PC-9 (cell line): ENCODE measurements at regions not wholly inside any gene's neighbourhood (a gene's known extent, or its start where the extent isn't known, plus 50 kb on each side); places are given as distances from the start of the nearest gene placed in this dataset.

Experiments used
- BruUV-seq: library from RNA; stranded (reverse); fragments of 400-500 nt; replicated peaks from 2 replicates; lab custom pipeline; 2021; lab: Mats Ljungman, UMichigan
- CTCF ChIA-PET: fragments of 300-600 bp; sonication (Branson Sonifier 250); formaldehyde crosslinking; loops from one replicate; lab custom pipeline; 2022; ENCODE audit warnings: antibody characterized with exemption; lab: Charles Lee
- POLR2A ChIA-PET: fragments of 300-600 bp; sonication (Branson Sonifier 250); formaldehyde crosslinking; loops from one replicate; lab custom pipeline; 2022; ENCODE audit warnings: antibody characterized with exemption; ENCODE audit not compliant: unreplicated experiment; lab: Charles Lee
- DNase-seq, 2 experiments: peaks; one replicate each; pipeline versions ENCODE4 v3.0.0 to v3.0.0-alpha.2; 2015 to 2022; ENCODE audit warnings: mixed read lengths in 1 of 2
- H2AFZ ChIP-seq: fragments of 200-600 bp; sonication (generic); 2 replicates; pipeline ENCODE4 v1.8.1; 2017; ENCODE audit warnings: antibody characterized with exemption
- H3F3A ChIP-seq: fragments of 200-600 bp; sonication (generic); 2 replicates; pipeline ENCODE4 v1.8.1; 2017; ENCODE audit warnings: antibody characterized with exemption, mild to moderate bottlenecking, low read depth; ENCODE audit not compliant: insufficient read depth
- H3K27ac ChIP-seq: fragments of 200-600 bp; sonication (generic); 2 replicates; pipeline ENCODE4 v1.6.1; 2016; ENCODE audit warnings: mixed run types
- H3K27me3 ChIP-seq: fragments of 200-600 bp; sonication (generic); 2 replicates; pipeline ENCODE4 v1.6.1; 2016; ENCODE audit warnings: low read depth, mixed run types; ENCODE audit not compliant: insufficient read depth
- H3K36me3 ChIP-seq: fragments of 200-600 bp; sonication (generic); 2 replicates; pipeline ENCODE4 v1.6.1; 2016; ENCODE audit warnings: low read depth, mixed run types
- H3K4me1 ChIP-seq: fragments of 200-600 bp; sonication (generic); replicated peaks from 2 replicates; pipeline ENCODE4 v1.6.1; 2016; ENCODE audit warnings: mixed run types; ENCODE audit not compliant: insufficient read depth
- H3K4me2 ChIP-seq: fragments of 200-600 bp; sonication (generic); 2 replicates; pipeline ENCODE4 v1.6.1; 2017; ENCODE audit warnings: mixed run types
- H3K4me3 ChIP-seq: fragments of 200-600 bp; sonication (generic); 2 replicates; pipeline ENCODE4 v1.6.1; 2016; ENCODE audit warnings: mixed run types
- H3K79me2 ChIP-seq: fragments of 200-600 bp; sonication (generic); 2 replicates; pipeline ENCODE4 v1.6.1; 2017; ENCODE audit warnings: low read depth, mixed run types
- H3K9me2 ChIP-seq: fragments of 200-600 bp; sonication (generic); 2 replicates; pipeline ENCODE4 v1.8.1; 2017; ENCODE audit warnings: mild to moderate bottlenecking; ENCODE audit not compliant: insufficient read depth
- H3K9me3 ChIP-seq: fragments of 200-600 bp; sonication (generic); 2 replicates; pipeline ENCODE4 v1.8.1; 2016; ENCODE audit warnings: low read depth; ENCODE audit not compliant: insufficient read depth
- H4K20me1 ChIP-seq: fragments of 200-600 bp; sonication (generic); 2 replicates; pipeline ENCODE4 v1.8.1; 2017; ENCODE audit not compliant: insufficient read depth
- CTCF ChIP-seq: fragments of 200-600 bp; sonication (generic); conservative IDR thresholded peaks from 2 replicates; pipeline ENCODE4 v1.6.1; 2017; ENCODE audit warnings: mixed run types, antibody characterized with exemption, mild to moderate bottlenecking, moderate library complexity
- EZH2 ChIP-seq: fragments of 200-600 bp; sonication (generic); IDR thresholded peaks from 2 replicates; pipeline ENCODE4 v1.8.0; 2017; ENCODE audit warnings: antibody characterized with exemption, low read depth
- intact Hi-C: fragments of 100-400 bp; cut with micrococcal nuclease; formaldehyde crosslinking; loops from one replicate; pipeline ENCODE4 v1.10.0; 2022; ENCODE audit not compliant: unreplicated experiment

GRCh38 chr1:100613817-100614559, 76.0 kb downstream of the GPR88 start:
- ChIA-PET POLR2A (interaction anchor here (0.6 kb wide), 1 partner anchor 644 kb away, joined by 3 read pairs; the partner anchor contains the start of gene SLC35A3), CTCF (no interaction called here)
- H3K4me3 ChIP-seq: no peak overlapping the region
- H3K27ac ChIP-seq: no peak overlapping the region
- H3K27me3 ChIP-seq: no peaks in the 10 kb centered on the region
- H3K9me2 ChIP-seq: no peaks in the 10 kb centered on the region
- no TSS peak for BruUV-seq
- no peaks in the 10 kb centered on the region for H3K9me3 ChIP-seq
- no peak overlapping the region; the same call in 1 of the 2 replicates for H2AFZ ChIP-seq
- H3K4me1 ChIP-seq: no peaks in the 10 kb centered on the region
- H3F3A ChIP-seq: no peaks in the 10 kb centered on the region
- intact Hi-C loops: no loop called here
- no peak overlapping the region for H3K4me2 ChIP-seq
- TF ChIP-seq CTCF: no peak
- no peak for TF ChIP-seq EZH2
- no peaks in the 10 kb centered on the region for H3K36me3 ChIP-seq
- H4K20me1 ChIP-seq: no peaks in the 10 kb centered on the region
- DNase-seq: no peak
- H3K79me2 ChIP-seq: no peaks in the 10 kb centered on the region

GRCh38 chr1:100614570-100614969, 76.6 kb downstream of the GPR88 start:
- DNase-seq: no peak
- Histone ChIP-seq H3F3A (no peaks in the 10 kb centered on the region), H3K9me3 (no peaks in the 10 kb centered on the region), H3K27me3 (no peaks in the 10 kb centered on the region), H3K4me2 (no peak overlapping the region), H3K4me3 (no peak overlapping the region), H4K20me1 (no peaks in the 10 kb centered on the region), H3K36me3 (no peaks in the 10 kb centered on the region), H3K27ac (no peak overlapping the region), H3K79me2 (no peaks in the 10 kb centered on the region), H3K4me1 (no peaks in the 10 kb centered on the region), H3K9me2 (no peaks in the 10 kb centered on the region), H2AFZ (no peak overlapping the region)
- POLR2A ChIA-PET: no interaction called here
- TF ChIP-seq EZH2 (no peak), CTCF (no peak)
- CTCF ChIA-PET: interaction anchor here (0.7 kb wide), 1 partner anchor 906 kb away, joined by 3 read pairs; no protein-coding TSS in a partner anchor
- no TSS peak for BruUV-seq
- intact Hi-C loops: no loop called here

- CTCF ChIA-PET: no interaction called here
- no peaks in the 10 kb centered on the region for H3K36me3 ChIP-seq
- DNase-seq: no peak
- no peaks in the 10 kb centered on the region for H3K9me3 ChIP-seq
- H3K4me2 ChIP-seq: no peak overlapping the region
- no TSS peak for BruUV-seq
- H3F3A ChIP-seq: no peaks in the 10 kb centered on the region; the same call in 1 of the 2 replicates
- no peaks in the 10 kb centered on the region for H3K27me3 ChIP-seq
- TF ChIP-seq EZH2: no peak
- no peak for TF ChIP-seq CTCF
- POLR2A ChIA-PET: no interaction called here
- H3K4me3 ChIP-seq: no peak overlapping the region
- no peaks in the 10 kb centered on the region for H4K20me1 ChIP-seq
- H2AFZ ChIP-seq: no peak overlapping the region
- H3K27ac ChIP-seq: no peak overlapping the region
- intact Hi-C loops: no loop called here
- H3K79me2 ChIP-seq: no peaks in the 10 kb centered on the region
- no peaks in the 10 kb centered on the region for H3K4me1 ChIP-seq
- no peaks in the 10 kb centered on the region for H3K9me2 ChIP-seq
These were observed 77.7 kb downstream of the GPR88 start for GRCh38 chr1:100615686-100616085.
